ENCODE measurements at regions not wholly inside any gene's neighbourhood (a gene's known extent, or its start where the extent isn't known, plus 50 kb on each side); places are given as distances from the start of the nearest gene placed in this dataset.

GRCh38 chr6:170108890-170109587 is 181.8 kb downstream of the DLL1 start:
- TF ChIP-seq, protein P1, sequence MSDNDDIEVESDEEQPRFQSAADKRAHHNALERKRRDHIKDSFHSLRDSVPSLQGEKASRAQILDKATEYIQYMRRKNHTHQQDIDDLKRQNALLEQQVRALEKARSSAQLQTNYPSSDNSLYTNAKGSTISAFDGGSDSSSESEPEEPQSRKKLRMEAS (IDR thresholded peaks at IDR 0.05; ENCODE audit: low read depth, low read length), result no peak
- TF ChIP-seq POLR2A (IDR thresholded peaks at IDR 0.05; ENCODE audit: extremely low read depth, insufficient read length) (no peak), MYC (IDR thresholded peaks at IDR 0.05; ENCODE audit: low read depth, low read length) (no peak)
- TF ChIP-seq, protein P2, sequence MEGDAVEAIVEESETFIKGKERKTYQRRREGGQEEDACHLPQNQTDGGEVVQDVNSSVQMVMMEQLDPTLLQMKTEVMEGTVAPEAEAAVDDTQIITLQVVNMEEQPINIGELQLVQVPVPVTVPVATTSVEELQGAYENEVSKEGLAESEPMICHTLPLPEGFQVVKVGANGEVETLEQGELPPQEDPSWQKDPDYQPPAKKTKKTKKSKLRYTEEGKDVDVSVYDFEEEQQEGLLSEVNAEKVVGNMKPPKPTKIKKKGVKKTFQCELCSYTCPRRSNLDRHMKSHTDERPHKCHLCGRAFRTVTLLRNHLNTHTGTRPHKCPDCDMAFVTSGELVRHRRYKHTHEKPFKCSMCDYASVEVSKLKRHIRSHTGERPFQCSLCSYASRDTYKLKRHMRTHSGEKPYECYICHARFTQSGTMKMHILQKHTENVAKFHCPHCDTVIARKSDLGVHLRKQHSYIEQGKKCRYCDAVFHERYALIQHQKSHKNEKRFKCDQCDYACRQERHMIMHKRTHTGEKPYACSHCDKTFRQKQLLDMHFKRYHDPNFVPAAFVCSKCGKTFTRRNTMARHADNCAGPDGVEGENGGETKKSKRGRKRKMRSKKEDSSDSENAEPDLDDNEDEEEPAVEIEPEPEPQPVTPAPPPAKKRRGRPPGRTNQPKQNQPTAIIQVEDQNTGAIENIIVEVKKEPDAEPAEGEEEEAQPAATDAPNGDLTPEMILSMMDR (IDR thresholded peaks at IDR 0.05; ENCODE audit: low read depth, low read length), result no peak
